HCT116 (cell line): ENCODE measurements at regions not wholly inside any gene's neighbourhood (a gene's known extent, or its start where the extent isn't known, plus 50 kb on each side); places are given as distances from the start of the nearest gene placed in this dataset.

Experiments
- CTCF ChIP-seq, 3 experiments: fragments of 200-600 bp in 1 of 3; sonication (generic) in 1 of 3; IDR thresholded peaks in 2 of 3; conservative IDR thresholded peaks in 1 of 3; 2 replicates each; pipeline ENCODE4 v1.5.1; 2012 to 2017; ENCODE audit warnings: low read depth in 2 of 3, low read length in 2 of 3, antibody characterized with exemption in 1 of 3, borderline replicate concordance in 1 of 3, control low read depth in 1 of 3, mild to moderate bottlenecking in 1 of 3, mixed read lengths in 1 of 3, mixed run types in 1 of 3, moderate library complexity in 1 of 3; ENCODE audit not compliant: insufficient read depth in 1 of 3
- EZH2 ChIP-seq: fragments of 200-600 bp; sonication (generic); IDR thresholded peaks from 2 replicates; pipeline ENCODE4 v1.6.1; 2017; ENCODE audit warnings: antibody characterized with exemption, mixed run types
- EZH2phosphoT487 ChIP-seq: fragments of 200-600 bp; IDR thresholded peaks from 2 replicates; pipeline ENCODE4 v1.6.1; 2018; ENCODE audit warnings: antibody characterized with exemption, borderline replicate concordance
- POLR2A ChIP-seq: IDR thresholded peaks from 2 replicates; pipeline ENCODE4 v1.7.0; 2011; ENCODE audit warnings: borderline replicate concordance; ENCODE audit not compliant: insufficient read depth, insufficient read length; ENCODE audit errors: extremely low read depth
- POLR2AphosphoS5 ChIP-seq: IDR thresholded peaks from 2 replicates; pipeline ENCODE4 v1.6.1; 2011; ENCODE audit warnings: mild to moderate bottlenecking, low read depth, low read length, moderate library complexity
- RAD21 ChIP-seq: IDR thresholded peaks from 2 replicates; pipeline ENCODE4 v1.6.1; 2012; ENCODE audit warnings: low read depth, mild to moderate bottlenecking
- REST ChIP-seq: IDR thresholded peaks from 2 replicates; pipeline ENCODE4 v1.6.1; 2012; ENCODE audit warnings: low read depth
- SIN3A ChIP-seq: IDR thresholded peaks from 2 replicates; pipeline ENCODE4 v1.6.1; 2012; ENCODE audit warnings: low read depth
- YY1 ChIP-seq: IDR thresholded peaks from 2 replicates; pipeline ENCODE4 v1.6.1; 2011; ENCODE audit warnings: low read length, low read depth, moderate library complexity, mild to moderate bottlenecking; ENCODE audit not compliant: insufficient replicate concordance; ENCODE audit errors: extremely low read depth
- ZBTB33 ChIP-seq: IDR thresholded peaks from 2 replicates; pipeline ENCODE4 v1.6.1; 2011; ENCODE audit warnings: mild to moderate bottlenecking, low read length, moderate library complexity; ENCODE audit not compliant: insufficient replicate concordance; ENCODE audit errors: extremely low read depth

GRCh38 chr20:53652090-53652858, 58.6 kb upstream of the ZNF217 start:
- no peak for TF ChIP-seq CTCF (IDR thresholded peaks at IDR 0.05 in 2 of 3, conservative IDR thresholded peaks at IDR 0.05 in 1 of 3; ENCODE audit: borderline replicate concordance in 1 of 3, insufficient read depth in 1 of 3, low read depth in 2 of 3, low read length in 2 of 3)
- TF ChIP-seq POLR2A: no peak
- no peak for TF ChIP-seq YY1
- no peak for TF ChIP-seq RAD21
- no peak for TF ChIP-seq POLR2AphosphoS5
- TF ChIP-seq ZBTB33: no peak
- no peak for TF ChIP-seq REST
- TF ChIP-seq EZH2: no peak
- TF ChIP-seq SIN3A: no peak
- TF ChIP-seq EZH2phosphoT487: no peak
